ENCODE measurements at regions not wholly inside any gene's neighbourhood (a gene's known extent, or its start where the extent isn't known, plus 50 kb on each side); places are given as distances from the start of the nearest gene placed in this dataset.
"Not testable (repeated sequence)": the region's sequence is repeated elsewhere in the genome, so short reads cannot be mapped to it uniquely, and the experiment has no call there.

GRCh38 chr18:71047882-71048281 is 759.0 kb downstream of the SOCS6 start:
- DNase-seq, result no peak

GRCh38 chr18:71045331-71046065 is 756.7 kb downstream of the SOCS6 start:
- no peak for DNase-seq

- DNase-seq, result no peak
Observed at GRCh38 chr18:71040161-71040560, 751.3 kb downstream of the SOCS6 start.

- DNase-seq, result no peak
Observed at GRCh38 chr18:71038196-71038595, 749.4 kb downstream of the SOCS6 start.

GRCh38 chr18:71036783-71037182 is 747.9 kb downstream of the SOCS6 start:
- DNase-seq, result no peak

- not testable (repeated sequence) for DNase-seq
Observed at GRCh38 chr18:71031296-71032191, 742.7 kb downstream of the SOCS6 start.

- DNase-seq, result not testable (repeated sequence)
Observed at GRCh38 chr18:71030085-71030484, 741.2 kb downstream of the SOCS6 start.

GRCh38 chr18:71028285-71028762 is 739.5 kb downstream of the SOCS6 start:
- no peak for DNase-seq

GRCh38 chr18:71027531-71027930 is 738.7 kb downstream of the SOCS6 start:
- DNase-seq, result no peak

GRCh38 chr18:71025505-71026225 is 736.8 kb downstream of the SOCS6 start:
- no peak for DNase-seq

GRCh38 chr18:71022389-71022788 is 733.5 kb downstream of the SOCS6 start:
- DNase-seq, result no peak

GRCh38 chr18:71021030-71021362 is 732.2 kb downstream of the SOCS6 start:
- no peak for DNase-seq

GRCh38 chr18:71020342-71021029 is 731.6 kb downstream of the SOCS6 start:
- no peak for DNase-seq

- DNase-seq, result no peak
Observed at GRCh38 chr18:71018816-71019215, 730.0 kb downstream of the SOCS6 start.

GRCh38 chr18:71012789-71013188 is 723.9 kb downstream of the SOCS6 start:
- DNase-seq, result no peak

GRCh38 chr18:71011389-71011788 is 722.5 kb downstream of the SOCS6 start:
- DNase-seq, result no peak

- no peak for DNase-seq
Observed at GRCh38 chr18:71008257-71008656, 719.4 kb downstream of the SOCS6 start.

- no peak for DNase-seq
Observed at GRCh38 chr18:71001597-71001996, 712.8 kb downstream of the SOCS6 start.

- DNase-seq, result no peak
Observed at GRCh38 chr18:70998490-70998889, 709.6 kb downstream of the SOCS6 start.

- no peak for DNase-seq
Observed at GRCh38 chr18:70994116-70994515, 705.3 kb downstream of the SOCS6 start.

GRCh38 chr18:70991577-70991976 is 702.7 kb downstream of the SOCS6 start:
- no peak for DNase-seq

GRCh38 chr18:70985948-70986347 is 697.1 kb downstream of the SOCS6 start:
- no peak for DNase-seq

All from skin of body (tissue), 1 donor.